ENCODE measurements at regions not wholly inside any gene's neighbourhood (a gene's known extent, or its start where the extent isn't known, plus 50 kb on each side); places are given as distances from the start of the nearest gene placed in this dataset.

DNA sequence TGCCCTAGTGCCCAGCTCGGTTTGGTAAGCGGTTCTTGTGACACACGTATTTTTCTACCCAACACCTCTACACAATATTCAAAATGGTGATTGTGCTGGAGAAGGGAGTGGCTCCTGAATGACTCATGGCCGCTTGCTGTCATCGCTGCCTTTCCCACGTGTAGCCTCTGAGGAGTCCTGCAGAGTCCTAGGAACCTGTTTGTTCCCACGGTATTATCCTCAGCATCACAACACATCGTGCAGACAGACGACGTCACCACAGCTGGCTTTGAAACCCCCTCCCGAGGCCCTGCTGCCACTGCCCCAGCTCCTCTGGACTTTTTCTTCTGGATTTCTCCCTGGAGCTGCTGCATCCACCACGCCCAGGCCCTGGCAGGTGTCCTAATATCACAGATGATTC, 353.5 kb downstream of the SMOC2 start:
- ChIA-PET POLR2A (no interaction called here), CTCF (no interaction called here)

DNA sequence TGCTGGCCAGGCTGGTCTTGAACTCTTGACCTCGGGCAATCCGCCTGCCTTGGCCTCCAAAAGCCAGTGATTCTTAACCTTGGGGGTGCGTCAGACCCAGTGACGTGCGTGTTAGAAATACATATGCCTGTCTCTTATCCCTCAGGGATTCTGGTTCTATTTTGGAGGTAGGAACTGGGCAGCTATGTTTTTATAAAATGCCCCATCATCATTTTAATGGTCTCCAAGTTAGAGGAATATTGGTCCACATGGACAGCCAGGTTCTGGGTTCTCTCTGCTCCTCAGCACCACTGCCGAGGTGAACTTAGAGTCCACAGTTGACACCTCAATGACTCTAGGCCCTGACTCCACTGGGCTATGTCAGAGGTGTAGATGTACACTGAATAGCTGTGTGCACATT, 352.7 kb downstream of the SMOC2 start:
- no peak for TF ChIP-seq SUZ12 (IDR thresholded peaks at IDR 0.05)
- TF ChIP-seq ARNT (IDR thresholded peaks at IDR 0.05): no peak
- TF ChIP-seq HDGF (IDR thresholded peaks at IDR 0.05; ENCODE audit: borderline replicate concordance): no peak
- TF ChIP-seq TARDBP (IDR thresholded peaks at IDR 0.05): no peak
- TF ChIP-seq SP1 (IDR thresholded peaks at IDR 0.05): no peak
- no peak for TF ChIP-seq FOXK2 (IDR thresholded peaks at IDR 0.05)
- ChIA-PET CTCF (no interaction called here), POLR2A (no interaction called here)
- DNase-seq (ENCODE audit: extremely low spot score): no peak

More for the DNA sequence above, 353.5 kb downstream of the SMOC2 start:
- no peak for TF ChIP-seq FOXK2 (IDR thresholded peaks at IDR 0.05)
- TF ChIP-seq NFRKB (IDR thresholded peaks at IDR 0.05): no peak
- TF ChIP-seq BHLHE40 (IDR thresholded peaks at IDR 0.05; ENCODE audit: borderline replicate concordance): no peak
- no peak for TF ChIP-seq TARDBP (IDR thresholded peaks at IDR 0.05)
- TF ChIP-seq FOXM1 (IDR thresholded peaks at IDR 0.05; ENCODE audit: borderline replicate concordance): no peak
- TF ChIP-seq, protein P1, sequence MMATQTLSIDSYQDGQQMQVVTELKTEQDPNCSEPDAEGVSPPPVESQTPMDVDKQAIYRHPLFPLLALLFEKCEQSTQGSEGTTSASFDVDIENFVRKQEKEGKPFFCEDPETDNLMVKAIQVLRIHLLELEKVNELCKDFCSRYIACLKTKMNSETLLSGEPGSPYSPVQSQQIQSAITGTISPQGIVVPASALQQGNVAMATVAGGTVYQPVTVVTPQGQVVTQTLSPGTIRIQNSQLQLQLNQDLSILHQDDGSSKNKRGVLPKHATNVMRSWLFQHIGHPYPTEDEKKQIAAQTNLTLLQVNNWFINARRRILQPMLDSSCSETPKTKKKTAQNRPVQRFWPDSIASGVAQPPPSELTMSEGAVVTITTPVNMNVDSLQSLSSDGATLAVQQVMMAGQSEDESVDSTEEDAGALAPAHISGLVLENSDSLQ (IDR thresholded peaks at IDR 0.05): no peak
- no peak for TF ChIP-seq ELF4 (IDR thresholded peaks at IDR 0.05)
- no peak for TF ChIP-seq L3MBTL2 (conservative IDR thresholded peaks at IDR 0.05)
- no peak for TF ChIP-seq SUZ12 (IDR thresholded peaks at IDR 0.05)
- no peak for TF ChIP-seq LEF1 (IDR thresholded peaks at IDR 0.05; ENCODE audit: borderline replicate concordance)
- TF ChIP-seq SP1 (IDR thresholded peaks at IDR 0.05): no peak
- TF ChIP-seq ZNF384 (IDR thresholded peaks at IDR 0.05): no peak
- no peak for TF ChIP-seq HDGF (IDR thresholded peaks at IDR 0.05; ENCODE audit: borderline replicate concordance)
- no peak for TF ChIP-seq FOXA1 (IDR thresholded peaks at IDR 0.05)
- no peak for TF ChIP-seq ARNT (IDR thresholded peaks at IDR 0.05)
- TF ChIP-seq CTBP1 (IDR thresholded peaks at IDR 0.05; ENCODE audit: borderline replicate concordance): no peak
- no peak for DNase-seq (ENCODE audit: extremely low spot score)

DNA sequence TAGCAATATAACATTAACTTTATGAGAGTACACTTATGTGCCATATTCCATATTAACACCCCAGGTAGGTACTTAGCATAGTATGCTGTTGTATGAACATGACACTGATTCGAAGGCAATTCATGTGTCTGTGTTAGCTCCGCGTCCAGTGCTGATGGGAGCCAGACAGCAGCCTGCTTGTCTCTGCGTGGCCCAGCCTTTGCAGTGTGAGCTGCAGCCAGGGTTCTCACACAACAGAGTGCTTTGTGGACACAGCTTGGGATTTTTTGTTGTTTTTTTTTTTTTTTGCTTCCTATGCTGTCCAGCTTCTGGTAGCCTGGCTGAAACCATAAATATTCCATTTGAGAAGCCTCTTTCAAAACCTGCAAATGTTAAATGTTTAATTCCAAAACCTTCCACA, 350.9 kb downstream of the SMOC2 start:
- ChIA-PET CTCF (no interaction called here), POLR2A (no interaction called here)

DNA sequence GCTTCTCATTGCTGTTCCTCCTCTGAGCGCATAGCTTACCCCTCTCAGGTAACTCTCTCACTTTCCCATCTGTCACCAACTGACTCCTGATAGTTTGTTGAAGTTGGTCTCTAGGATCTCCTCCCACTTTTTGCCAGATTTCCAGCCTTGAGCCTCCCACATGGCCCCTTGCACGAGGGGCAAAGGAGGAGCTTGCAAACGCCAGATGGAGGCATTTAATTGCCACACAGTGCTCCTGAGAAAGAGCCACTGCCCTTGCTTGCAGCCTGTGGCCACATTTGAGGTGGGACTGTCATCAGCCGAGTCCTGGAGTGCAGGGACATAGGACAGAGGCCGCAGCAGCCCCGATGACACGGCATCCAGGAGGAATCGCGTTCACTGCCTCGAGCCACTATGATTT, 348.7 kb downstream of the SMOC2 start:
- ChIA-PET POLR2A (no interaction called here), CTCF (interaction anchor here (0.5 to 0.6 kb wide), 2 partner anchors 91 to 195 kb away, joined by 3 to 5 read pairs; no protein-coding TSS in a partner anchor)
- no peak for TF ChIP-seq ARNT (IDR thresholded peaks at IDR 0.05)
- no peak for TF ChIP-seq L3MBTL2 (conservative IDR thresholded peaks at IDR 0.05)
- DNase-seq (ENCODE audit: extremely low spot score): no peak

More for the DNA sequence above, 350.9 kb downstream of the SMOC2 start:
- no peak for TF ChIP-seq LEF1 (IDR thresholded peaks at IDR 0.05; ENCODE audit: borderline replicate concordance)
- TF ChIP-seq FOXM1 (IDR thresholded peaks at IDR 0.05; ENCODE audit: borderline replicate concordance): no peak
- no peak for TF ChIP-seq HDGF (IDR thresholded peaks at IDR 0.05; ENCODE audit: borderline replicate concordance)
- no peak for TF ChIP-seq BHLHE40 (IDR thresholded peaks at IDR 0.05; ENCODE audit: borderline replicate concordance)
- TF ChIP-seq TARDBP (IDR thresholded peaks at IDR 0.05): no peak
- TF ChIP-seq ELF4 (IDR thresholded peaks at IDR 0.05): no peak
- no peak for TF ChIP-seq ZNF384 (IDR thresholded peaks at IDR 0.05)
- no peak for TF ChIP-seq ARNT (IDR thresholded peaks at IDR 0.05)
- no peak for TF ChIP-seq FOXA1 (IDR thresholded peaks at IDR 0.05)
- DNase-seq (ENCODE audit: extremely low spot score): no peak

DNA sequence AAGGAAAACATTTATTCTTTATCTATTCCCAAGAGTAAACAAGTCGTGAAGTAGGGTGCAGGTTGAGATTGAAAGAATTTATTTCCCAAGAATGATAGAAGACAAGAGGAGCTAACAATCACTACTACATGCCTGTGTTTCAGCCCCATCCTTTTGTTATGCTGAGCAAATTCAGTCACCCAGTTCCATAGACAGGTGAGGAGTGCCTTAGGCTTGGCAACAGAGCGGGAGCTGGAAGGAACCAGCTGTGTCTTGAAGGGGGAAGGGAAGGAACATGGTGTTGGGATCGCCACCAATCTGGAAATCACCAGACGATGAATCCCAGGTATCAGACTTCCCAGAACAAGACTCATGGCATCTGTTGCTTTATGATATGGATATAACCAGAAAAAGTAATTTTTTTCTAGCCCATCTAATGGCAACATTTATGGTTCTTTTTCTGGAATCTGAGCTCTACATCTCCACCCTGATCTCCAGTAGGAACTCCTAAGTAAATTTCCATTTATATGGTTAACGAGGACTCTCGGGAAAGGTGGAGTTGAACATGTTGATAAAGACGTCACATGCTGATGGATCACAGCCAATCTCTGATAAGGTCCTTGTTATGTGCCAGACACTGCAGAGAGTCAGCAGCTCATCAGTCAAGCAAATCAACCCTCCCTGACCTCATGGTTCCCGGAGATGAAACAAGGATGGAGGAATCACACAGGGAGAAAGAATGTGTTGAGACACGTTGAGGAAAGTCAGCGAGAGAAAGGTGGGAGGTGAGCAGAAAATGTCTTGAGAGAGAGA, 344.9 kb downstream of the SMOC2 start:
- ChIA-PET CTCF (no interaction called here), POLR2A (no interaction called here)
- TF ChIP-seq ARNT (IDR thresholded peaks at IDR 0.05) (no peak), L3MBTL2 (conservative IDR thresholded peaks at IDR 0.05) (no peak), SUZ12 (IDR thresholded peaks at IDR 0.05) (no peak), BHLHE40 (IDR thresholded peaks at IDR 0.05; ENCODE audit: borderline replicate concordance) (no peak), TARDBP (IDR thresholded peaks at IDR 0.05) (no peak), CTBP1 (IDR thresholded peaks at IDR 0.05; ENCODE audit: borderline replicate concordance) (no peak), SP1 (IDR thresholded peaks at IDR 0.05) (no peak), HDGF (IDR thresholded peaks at IDR 0.05; ENCODE audit: borderline replicate concordance) (no peak), FOXK2 (IDR thresholded peaks at IDR 0.05) (no peak), ELF4 (IDR thresholded peaks at IDR 0.05) (no peak), FOXM1 (IDR thresholded peaks at IDR 0.05; ENCODE audit: borderline replicate concordance) (no peak), FOXA1 (IDR thresholded peaks at IDR 0.05) (no peak), ZNF384 (IDR thresholded peaks at IDR 0.05) (no peak), NFRKB (IDR thresholded peaks at IDR 0.05) (no peak)
- TF ChIP-seq, protein P1 (IDR thresholded peaks at IDR 0.05): no peak
- no peak for DNase-seq (ENCODE audit: extremely low spot score)

DNA sequence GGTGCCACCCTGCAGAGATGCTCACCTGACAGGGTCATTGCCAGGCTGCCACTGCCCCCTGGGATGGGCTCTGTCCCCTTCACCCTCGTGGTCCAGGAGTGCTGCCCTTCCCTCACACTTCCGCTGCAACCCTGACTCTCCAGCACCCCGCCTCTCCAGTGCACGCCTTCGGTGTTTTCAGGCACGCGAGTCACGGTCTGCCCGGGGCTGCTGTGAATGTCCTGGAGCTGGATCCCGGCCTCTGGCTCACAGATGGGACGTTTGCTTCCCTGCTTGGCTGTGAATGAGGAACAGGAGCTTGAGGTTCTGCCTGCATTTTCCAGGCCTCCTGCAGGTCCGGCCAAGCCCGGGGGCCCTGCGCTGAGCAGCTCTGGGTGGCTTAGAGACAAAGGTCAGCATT, 343.4 kb downstream of the SMOC2 start:
- ChIA-PET POLR2A (no interaction called here), CTCF (no interaction called here)
- TF ChIP-seq FOXM1 (IDR thresholded peaks at IDR 0.05; ENCODE audit: borderline replicate concordance) (no peak), SP1 (IDR thresholded peaks at IDR 0.05) (no peak), HDGF (IDR thresholded peaks at IDR 0.05; ENCODE audit: borderline replicate concordance) (no peak), FOXA1 (IDR thresholded peaks at IDR 0.05) (no peak), BHLHE40 (IDR thresholded peaks at IDR 0.05; ENCODE audit: borderline replicate concordance) (no peak), LEF1 (IDR thresholded peaks at IDR 0.05; ENCODE audit: borderline replicate concordance) (no peak), ARNT (IDR thresholded peaks at IDR 0.05) (no peak), CTBP1 (IDR thresholded peaks at IDR 0.05; ENCODE audit: borderline replicate concordance) (no peak), FOXK2 (IDR thresholded peaks at IDR 0.05) (no peak), ELF4 (IDR thresholded peaks at IDR 0.05) (no peak), L3MBTL2 (conservative IDR thresholded peaks at IDR 0.05) (no peak), NFRKB (IDR thresholded peaks at IDR 0.05) (no peak), TARDBP (IDR thresholded peaks at IDR 0.05) (no peak), ZNF384 (IDR thresholded peaks at IDR 0.05) (no peak), SUZ12 (IDR thresholded peaks at IDR 0.05) (no peak)
- TF ChIP-seq, protein P1 (IDR thresholded peaks at IDR 0.05): no peak
- DNase-seq (ENCODE audit: extremely low spot score): no peak
